SIG-M5 treated with dmso at 0.1 percent for 504 hours (cell line): ENCODE measurements at regions not wholly inside any gene's neighbourhood (a gene's known extent, or its start where the extent isn't known, plus 50 kb on each side); places are given as distances from the start of the nearest gene placed in this dataset.

ENCODE experiments used
- DNase-seq: peaks from one replicate; lab custom pipeline; 2025; ENCODE audit not compliant: unreplicated experiment; lab: John Stamatoyannopoulos, UW

- peak; percentile 74 for DNase-seq
These were observed 55.5 kb upstream of the SLC8A1 start for GRCh38 chr2:40507432-40507831.

- DNase-seq = no peak
These were observed 58.4 kb upstream of the SLC8A1 start for GRCh38 chr2:40510304-40510703.

- peak; percentile 92 for DNase-seq
These were observed 59.8 kb upstream of the SLC8A1 start for GRCh38 chr2:40511661-40512213.

- no peak for DNase-seq
These were observed 60.4 kb upstream of the SLC8A1 start for GRCh38 chr2:40512256-40512655.

- peak; percentile 85 for DNase-seq
These were observed 61.3 kb upstream of the SLC8A1 start for GRCh38 chr2:40513201-40513600.

GRCh38 chr2:40516604-40517003 lies 64.7 kb upstream of the SLC8A1 start:
- no peak for DNase-seq

GRCh38 chr2:40528564-40528963 lies 76.7 kb upstream of the SLC8A1 start:
- DNase-seq = no peak

- DNase-seq = no peak
These were observed 79.5 kb upstream of the SLC8A1 start for GRCh38 chr2:40531359-40531758.

- DNase-seq = no peak
These were observed 82.6 kb upstream of the SLC8A1 start for GRCh38 chr2:40534528-40534927.

- no peak for DNase-seq
These were observed 84.1 kb upstream of the SLC8A1 start for GRCh38 chr2:40535972-40536371.

- no peak for DNase-seq
These were observed 88.1 kb upstream of the SLC8A1 start for GRCh38 chr2:40540026-40540425.

- DNase-seq = no peak
These were observed 91.5 kb upstream of the SLC8A1 start for GRCh38 chr2:40543381-40543780.

GRCh38 chr2:40544072-40544471 lies 92.2 kb upstream of the SLC8A1 start:
- DNase-seq = no peak

- no peak for DNase-seq
These were observed 93.8 kb upstream of the SLC8A1 start for GRCh38 chr2:40545645-40546044.

- no peak for DNase-seq
These were observed 94.7 kb upstream of the SLC8A1 start for GRCh38 chr2:40546439-40547191.

GRCh38 chr2:40548521-40548920 lies 96.6 kb upstream of the SLC8A1 start:
- DNase-seq = no peak

GRCh38 chr2:40550085-40550484 lies 98.2 kb upstream of the SLC8A1 start:
- DNase-seq = no peak

GRCh38 chr2:40551081-40551480 lies 99.2 kb upstream of the SLC8A1 start:
- DNase-seq = no peak

- peak; percentile 37 for DNase-seq
These were observed 102.9 kb upstream of the SLC8A1 start for GRCh38 chr2:40554665-40555294.

- DNase-seq = no peak
These were observed 104.4 kb upstream of the SLC8A1 start for GRCh38 chr2:40556293-40556692.

- DNase-seq = no peak
These were observed 104.8 kb upstream of the SLC8A1 start for GRCh38 chr2:40556739-40557138.

- DNase-seq = peak; percentile 96
These were observed 106.9 kb upstream of the SLC8A1 start for GRCh38 chr2:40558761-40559160.
